ENCODE measurements at regions not wholly inside any gene's neighbourhood (a gene's known extent, or its start where the extent isn't known, plus 50 kb on each side); places are given as distances from the start of the nearest gene placed in this dataset.

GRCh38 chr7:110371709-110372108, 719.2 kb upstream of the LRRN3 start:
- TF ChIP-seq TSHZ2 (CRISPR knock-in tag; IDR thresholded peaks at IDR 0.05) (no peak), ZFP3 (CRISPR knock-in tag; IDR thresholded peaks at IDR 0.05) (no peak), PATZ1 (CRISPR knock-in tag; IDR thresholded peaks at IDR 0.05; ENCODE audit: borderline replicate concordance) (no peak), RARB (CRISPR knock-in tag; IDR thresholded peaks at IDR 0.05) (no peak), ZNF70 (CRISPR knock-in tag; IDR thresholded peaks at IDR 0.05) (no peak), CSRNP3 (CRISPR knock-in tag; IDR thresholded peaks at IDR 0.05) (no peak), ZNF8 (CRISPR knock-in tag; IDR thresholded peaks at IDR 0.05) (no peak), CREB5 (CRISPR knock-in tag; IDR thresholded peaks at IDR 0.05; ENCODE audit: low read depth) (no peak), ARNTL (CRISPR knock-in tag; IDR thresholded peaks at IDR 0.05; ENCODE audit: borderline replicate concordance, low read depth) (no peak), ZFP30 (CRISPR knock-in tag; IDR thresholded peaks at IDR 0.05) (no peak)

Data from SK-N-SH treated with all-trans-retinoic acid at 6 μM for 48 hours (cell line).